ENCODE measurements at regions not wholly inside any gene's neighbourhood (a gene's known extent, or its start where the extent isn't known, plus 50 kb on each side); places are given as distances from the start of the nearest gene placed in this dataset.

GRCh38 chr7:50857804-50858489 is 75.3 kb upstream of the GRB10 start:
- no peaks in the 10 kb centered on the region for H3K4me1 ChIP-seq (ENCODE audit: control insufficient read depth in 1 of 2, insufficient read depth in 2 of 2, low read length in 2 of 2)
- H3K36me3 ChIP-seq (ENCODE audit: control insufficient read depth in 1 of 2, insufficient read depth in 2 of 2, low read length in 2 of 2) = no peaks in the 10 kb centered on the region
- no peak overlapping the region for H3K9ac ChIP-seq (ENCODE audit: low read depth in 1 of 2, low read length in 2 of 2)
- H3K27me3 ChIP-seq (ENCODE audit: control insufficient read depth in 1 of 2, insufficient read depth in 2 of 2, low read length in 2 of 2) = no peaks in the 10 kb centered on the region
- no peak overlapping the region for H3K4me3 ChIP-seq (ENCODE audit: low read depth in 1 of 2, low read length in 2 of 2)
- H3K27ac ChIP-seq (ENCODE audit: low read depth, low read length) = no peak overlapping the region
- H3K9me3 ChIP-seq (ENCODE audit: control insufficient read depth in 1 of 2, low read length in 2 of 2) = no peaks in the 10 kb centered on the region

DNA sequence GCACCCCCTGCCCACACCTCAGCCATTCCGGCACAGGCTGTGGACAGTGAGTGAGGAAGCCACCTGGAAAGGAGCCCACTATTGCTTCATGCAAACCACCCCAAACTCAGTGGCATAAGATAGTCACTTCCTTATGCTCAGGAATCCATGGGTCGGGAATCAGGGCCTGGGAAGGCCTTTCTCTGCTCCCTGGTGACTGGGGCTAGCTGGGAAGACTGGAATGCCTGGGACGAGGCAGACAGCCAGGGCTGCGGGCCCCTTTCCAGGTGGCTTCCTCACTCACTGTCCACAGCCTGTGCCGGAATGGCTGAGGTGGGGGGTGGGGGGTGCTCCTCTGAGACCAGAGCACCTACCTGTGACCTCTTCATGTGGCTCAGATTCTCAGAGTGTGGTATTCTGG is 74.1 kb upstream of the GRB10 start:
- no peak overlapping the region for H3K9ac ChIP-seq (ENCODE audit: low read depth in 1 of 2, low read length in 2 of 2)
- H3K36me3 ChIP-seq (ENCODE audit: control insufficient read depth in 1 of 2, insufficient read depth in 2 of 2, low read length in 2 of 2) = no peaks in the 10 kb centered on the region
- no peaks in the 10 kb centered on the region for H3K27me3 ChIP-seq (ENCODE audit: control insufficient read depth in 1 of 2, insufficient read depth in 2 of 2, low read length in 2 of 2)
- H3K27ac ChIP-seq (ENCODE audit: low read depth, low read length) = no peak overlapping the region
- no peak overlapping the region for H3K4me3 ChIP-seq (ENCODE audit: low read depth in 1 of 2, low read length in 2 of 2)
- peaks cover 0 to 4% of the 10 kb centered on the region in 2 donors for H3K4me1 ChIP-seq (ENCODE audit: control insufficient read depth in 1 of 2, insufficient read depth in 2 of 2, low read length in 2 of 2)
- no peaks in the 10 kb centered on the region for H3K9me3 ChIP-seq (ENCODE audit: control insufficient read depth in 1 of 2, low read length in 2 of 2)

GRCh38 chr7:50856231-50856630 is 73.5 kb upstream of the GRB10 start:
- no peaks in the 10 kb centered on the region for H3K27me3 ChIP-seq (ENCODE audit: control insufficient read depth in 1 of 2, insufficient read depth in 2 of 2, low read length in 2 of 2)
- no peak overlapping the region for H3K27ac ChIP-seq (ENCODE audit: low read depth, low read length)
- H3K36me3 ChIP-seq (ENCODE audit: control insufficient read depth in 1 of 2, insufficient read depth in 2 of 2, low read length in 2 of 2) = no peaks in the 10 kb centered on the region
- H3K9ac ChIP-seq (ENCODE audit: low read depth in 1 of 2, low read length in 2 of 2) = no peak overlapping the region
- H3K4me3 ChIP-seq (ENCODE audit: low read depth in 1 of 2, low read length in 2 of 2) = no peak overlapping the region
- H3K4me1 ChIP-seq (ENCODE audit: control insufficient read depth in 1 of 2, insufficient read depth in 2 of 2, low read length in 2 of 2) = peaks cover 0 to 6% of the 10 kb centered on the region in 2 donors
- no peaks in the 10 kb centered on the region for H3K9me3 ChIP-seq (ENCODE audit: control insufficient read depth in 1 of 2, low read length in 2 of 2)

- H3K9ac ChIP-seq (ENCODE audit: low read depth in 1 of 2, low read length in 2 of 2) = no peak overlapping the region
- no peaks in the 10 kb centered on the region for H3K36me3 ChIP-seq (ENCODE audit: control insufficient read depth in 1 of 2, insufficient read depth in 2 of 2, low read length in 2 of 2)
- no peaks in the 10 kb centered on the region for H3K27me3 ChIP-seq (ENCODE audit: control insufficient read depth in 1 of 2, insufficient read depth in 2 of 2, low read length in 2 of 2)
- no peak overlapping the region for H3K4me3 ChIP-seq (ENCODE audit: low read depth in 1 of 2, low read length in 2 of 2)
- H3K4me1 ChIP-seq (ENCODE audit: control insufficient read depth in 1 of 2, insufficient read depth in 2 of 2, low read length in 2 of 2) = peaks cover 0 to 6% of the 10 kb centered on the region in 2 donors
- H3K27ac ChIP-seq (ENCODE audit: low read depth, low read length) = no peak overlapping the region
- H3K9me3 ChIP-seq (ENCODE audit: control insufficient read depth in 1 of 2, low read length in 2 of 2) = no peaks in the 10 kb centered on the region
These were observed 72.8 kb upstream of the GRB10 start for GRCh38 chr7:50855526-50855925.

- no peak overlapping the region for H3K9ac ChIP-seq (ENCODE audit: low read depth in 1 of 2, low read length in 2 of 2)
- H3K27ac ChIP-seq (ENCODE audit: low read depth, low read length) = no peak overlapping the region
- H3K27me3 ChIP-seq (ENCODE audit: control insufficient read depth in 1 of 2, insufficient read depth in 2 of 2, low read length in 2 of 2) = no peaks in the 10 kb centered on the region
- no peak overlapping the region for H3K4me3 ChIP-seq (ENCODE audit: low read depth in 1 of 2, low read length in 2 of 2)
- peaks cover 0 to 6% of the 10 kb centered on the region in 2 donors for H3K4me1 ChIP-seq (ENCODE audit: control insufficient read depth in 1 of 2, insufficient read depth in 2 of 2, low read length in 2 of 2)
- no peaks in the 10 kb centered on the region for H3K9me3 ChIP-seq (ENCODE audit: control insufficient read depth in 1 of 2, low read length in 2 of 2)
- H3K36me3 ChIP-seq (ENCODE audit: control insufficient read depth in 1 of 2, insufficient read depth in 2 of 2, low read length in 2 of 2) = no peaks in the 10 kb centered on the region
These were observed 72.1 kb upstream of the GRB10 start for GRCh38 chr7:50854831-50855230.

GRCh38 chr7:50854247-50854646 is 71.6 kb upstream of the GRB10 start:
- H3K9me3 ChIP-seq (ENCODE audit: control insufficient read depth in 1 of 2, low read length in 2 of 2) = no peaks in the 10 kb centered on the region
- no peaks in the 10 kb centered on the region for H3K36me3 ChIP-seq (ENCODE audit: control insufficient read depth in 1 of 2, insufficient read depth in 2 of 2, low read length in 2 of 2)
- no peaks in the 10 kb centered on the region for H3K27me3 ChIP-seq (ENCODE audit: control insufficient read depth in 1 of 2, insufficient read depth in 2 of 2, low read length in 2 of 2)
- no peak overlapping the region for H3K9ac ChIP-seq (ENCODE audit: low read depth in 1 of 2, low read length in 2 of 2)
- H3K4me3 ChIP-seq (ENCODE audit: low read depth in 1 of 2, low read length in 2 of 2) = no peak overlapping the region
- H3K27ac ChIP-seq (ENCODE audit: low read depth, low read length) = no peak overlapping the region
- H3K4me1 ChIP-seq (ENCODE audit: control insufficient read depth in 1 of 2, insufficient read depth in 2 of 2, low read length in 2 of 2) = peaks cover 0 to 6% of the 10 kb centered on the region in 2 donors

GRCh38 chr7:50853311-50853710 is 70.6 kb upstream of the GRB10 start:
- Histone ChIP-seq H3K4me3 (ENCODE audit: low read depth in 1 of 2, low read length in 2 of 2) (no peak overlapping the region), H3K27ac (ENCODE audit: low read depth, low read length) (no peak overlapping the region), H3K27me3 (ENCODE audit: control insufficient read depth in 1 of 2, insufficient read depth in 2 of 2, low read length in 2 of 2) (no peaks in the 10 kb centered on the region), H3K9me3 (ENCODE audit: control insufficient read depth in 1 of 2, low read length in 2 of 2) (no peaks in the 10 kb centered on the region), H3K4me1 (ENCODE audit: control insufficient read depth in 1 of 2, insufficient read depth in 2 of 2, low read length in 2 of 2) (peaks cover 0 to 6% of the 10 kb centered on the region in 2 donors), H3K9ac (ENCODE audit: low read depth in 1 of 2, low read length in 2 of 2) (no peak overlapping the region), H3K36me3 (ENCODE audit: control insufficient read depth in 1 of 2, insufficient read depth in 2 of 2, low read length in 2 of 2) (no peaks in the 10 kb centered on the region)

GRCh38 chr7:50852901-50853300 is 70.2 kb upstream of the GRB10 start:
- H3K27me3 ChIP-seq (ENCODE audit: control insufficient read depth in 1 of 2, insufficient read depth in 2 of 2, low read length in 2 of 2) = no peaks in the 10 kb centered on the region
- H3K9ac ChIP-seq (ENCODE audit: low read depth in 1 of 2, low read length in 2 of 2) = no peak overlapping the region
- H3K4me1 ChIP-seq (ENCODE audit: control insufficient read depth in 1 of 2, insufficient read depth in 2 of 2, low read length in 2 of 2) = peaks cover 0 to 6% of the 10 kb centered on the region in 2 donors
- H3K36me3 ChIP-seq (ENCODE audit: control insufficient read depth in 1 of 2, insufficient read depth in 2 of 2, low read length in 2 of 2) = no peaks in the 10 kb centered on the region
- H3K27ac ChIP-seq (ENCODE audit: low read depth, low read length) = no peak overlapping the region
- no peaks in the 10 kb centered on the region for H3K9me3 ChIP-seq (ENCODE audit: control insufficient read depth in 1 of 2, low read length in 2 of 2)
- H3K4me3 ChIP-seq (ENCODE audit: low read depth in 1 of 2, low read length in 2 of 2) = no peak overlapping the region

DNA sequence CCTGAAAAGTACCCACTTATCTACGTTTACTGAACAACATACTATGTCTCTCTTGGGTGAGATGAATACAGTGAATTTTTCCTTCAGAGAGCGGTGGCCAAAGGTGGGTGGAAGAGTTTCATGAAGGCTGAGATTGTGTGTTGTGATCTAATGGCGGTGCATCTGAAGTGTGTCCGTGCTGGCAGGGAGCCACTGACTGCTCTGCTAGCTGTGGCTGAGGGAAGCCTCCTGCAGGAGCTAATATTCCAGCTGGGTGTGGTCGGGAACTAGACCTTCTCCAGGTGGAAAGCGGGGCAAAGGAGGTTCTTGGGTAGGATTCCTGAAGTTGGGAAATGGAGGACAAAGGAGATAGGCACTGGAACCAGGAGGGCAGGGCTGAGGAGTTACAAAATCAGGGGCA is 69.2 kb upstream of the GRB10 start:
- peaks cover 0 to 6% of the 10 kb centered on the region in 2 donors for H3K4me1 ChIP-seq (ENCODE audit: control insufficient read depth in 1 of 2, insufficient read depth in 2 of 2, low read length in 2 of 2)
- no peaks in the 10 kb centered on the region for H3K36me3 ChIP-seq (ENCODE audit: control insufficient read depth in 1 of 2, insufficient read depth in 2 of 2, low read length in 2 of 2)
- no peaks in the 10 kb centered on the region for H3K27me3 ChIP-seq (ENCODE audit: control insufficient read depth in 1 of 2, insufficient read depth in 2 of 2, low read length in 2 of 2)
- no peak overlapping the region for H3K9ac ChIP-seq (ENCODE audit: low read depth in 1 of 2, low read length in 2 of 2)
- H3K4me3 ChIP-seq (ENCODE audit: low read depth in 1 of 2, low read length in 2 of 2) = no peak overlapping the region
- no peak overlapping the region for H3K27ac ChIP-seq (ENCODE audit: low read depth, low read length)
- H3K9me3 ChIP-seq (ENCODE audit: control insufficient read depth in 1 of 2, low read length in 2 of 2) = no peaks in the 10 kb centered on the region

GRCh38 chr7:50851451-50851850 is 68.8 kb upstream of the GRB10 start:
- Histone ChIP-seq H3K9me3 (ENCODE audit: control insufficient read depth in 1 of 2, low read length in 2 of 2) (no peaks in the 10 kb centered on the region), H3K4me3 (ENCODE audit: low read depth in 1 of 2, low read length in 2 of 2) (no peak overlapping the region), H3K27ac (ENCODE audit: low read depth, low read length) (no peak overlapping the region), H3K9ac (ENCODE audit: low read depth in 1 of 2, low read length in 2 of 2) (no peak overlapping the region), H3K27me3 (ENCODE audit: control insufficient read depth in 1 of 2, insufficient read depth in 2 of 2, low read length in 2 of 2) (no peaks in the 10 kb centered on the region), H3K36me3 (ENCODE audit: control insufficient read depth in 1 of 2, insufficient read depth in 2 of 2, low read length in 2 of 2) (no peaks in the 10 kb centered on the region), H3K4me1 (ENCODE audit: control insufficient read depth in 1 of 2, insufficient read depth in 2 of 2, low read length in 2 of 2) (peaks cover 0 to 6% of the 10 kb centered on the region in 2 donors)

Data from duodenal mucosa (tissue), 2 donors.